Ishikawa (cell line): ENCODE measurements at regions not wholly inside any gene's neighbourhood (a gene's known extent, or its start where the extent isn't known, plus 50 kb on each side); places are given as distances from the start of the nearest gene placed in this dataset.

ENCODE experiments used
- CEBPB ChIP-seq: IDR thresholded peaks from 2 replicates; pipeline ENCODE4 v1.6.1; 2012
- CREB1 ChIP-seq: IDR thresholded peaks from 2 replicates; pipeline ENCODE4 v1.6.1; 2012; ENCODE audit warnings: low read depth
- EGR1 ChIP-seq: IDR thresholded peaks from 2 replicates; pipeline ENCODE4 v1.6.1; 2012
- EP300 ChIP-seq: IDR thresholded peaks from 2 replicates; pipeline ENCODE4 v1.6.1; 2012; ENCODE audit warnings: borderline replicate concordance
- FOXM1 ChIP-seq: IDR thresholded peaks from 2 replicates; pipeline ENCODE4 v1.6.1; 2012; ENCODE audit warnings: low read depth, borderline replicate concordance
- NFIC ChIP-seq: IDR thresholded peaks from 2 replicates; pipeline ENCODE4 v1.6.1; 2012
- RAD21 ChIP-seq: IDR thresholded peaks from 2 replicates; pipeline ENCODE4 v1.6.1; 2012; ENCODE audit warnings: low read depth
- TAF1 ChIP-seq: IDR thresholded peaks from 2 replicates; pipeline ENCODE4 v1.6.1; 2012; ENCODE audit warnings: low read depth, mild to moderate bottlenecking
- TCF12 ChIP-seq: IDR thresholded peaks from 2 replicates; pipeline ENCODE4 v1.6.1; 2012; ENCODE audit warnings: low read depth
- TEAD4 ChIP-seq: IDR thresholded peaks from 2 replicates; pipeline ENCODE4 v1.6.1; 2012
- YY1 ChIP-seq: IDR thresholded peaks from 2 replicates; pipeline ENCODE4 v1.6.1; 2012; ENCODE audit warnings: low read depth
- ZBTB7A ChIP-seq: IDR thresholded peaks from 2 replicates; pipeline ENCODE4 v1.6.1; 2012; ENCODE audit warnings: low read depth
- TF ChIP-seq, protein P1 (sequence below): IDR thresholded peaks from 2 replicates; pipeline ENCODE4 v1.6.1; 2012
- TF ChIP-seq, protein P2 (sequence below): IDR thresholded peaks from 2 replicates; pipeline ENCODE4 v1.6.1; 2012; ENCODE audit warnings: low read depth, mild to moderate bottlenecking
- TF ChIP-seq, protein P3 (sequence below): IDR thresholded peaks from 2 replicates; pipeline ENCODE4 v1.6.1; 2012

- TF ChIP-seq CREB1 (no peak), RAD21 (0 out of 2 replicates have a peak, but pooled peaks have one; percentile 2), EGR1 (no peak), YY1 (no peak)
- TF ChIP-seq, protein P1, sequence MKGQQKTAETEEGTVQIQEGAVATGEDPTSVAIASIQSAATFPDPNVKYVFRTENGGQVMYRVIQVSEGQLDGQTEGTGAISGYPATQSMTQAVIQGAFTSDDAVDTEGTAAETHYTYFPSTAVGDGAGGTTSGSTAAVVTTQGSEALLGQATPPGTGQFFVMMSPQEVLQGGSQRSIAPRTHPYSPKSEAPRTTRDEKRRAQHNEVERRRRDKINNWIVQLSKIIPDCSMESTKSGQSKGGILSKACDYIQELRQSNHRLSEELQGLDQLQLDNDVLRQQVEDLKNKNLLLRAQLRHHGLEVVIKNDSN = peak; percentile 94
Measured at GRCh38 chr20:50335105-50335504, 144.5 kb downstream of the CEBPB start.

GRCh38 chr20:50335866-50336265, 145.2 kb downstream of the CEBPB start:
- no peak for TF ChIP-seq CREB1
- TF ChIP-seq RAD21 = no peak
- TF ChIP-seq, protein P1 = no peak
- no peak for TF ChIP-seq NFIC
- no peak for TF ChIP-seq EGR1
- no peak for TF ChIP-seq FOXM1
- no peak for TF ChIP-seq TCF12
- no peak for TF ChIP-seq EP300
- TF ChIP-seq CEBPB = no peak
- no peak for TF ChIP-seq ZBTB7A

GRCh38 chr20:50336661-50337060, 146.0 kb downstream of the CEBPB start:
- TF ChIP-seq CEBPB (no peak), CREB1 (no peak), EP300 (no peak), FOXM1 (no peak), NFIC (no peak), TCF12 (no peak), ZBTB7A (no peak), TEAD4 (no peak)
- TF ChIP-seq, protein P2, sequence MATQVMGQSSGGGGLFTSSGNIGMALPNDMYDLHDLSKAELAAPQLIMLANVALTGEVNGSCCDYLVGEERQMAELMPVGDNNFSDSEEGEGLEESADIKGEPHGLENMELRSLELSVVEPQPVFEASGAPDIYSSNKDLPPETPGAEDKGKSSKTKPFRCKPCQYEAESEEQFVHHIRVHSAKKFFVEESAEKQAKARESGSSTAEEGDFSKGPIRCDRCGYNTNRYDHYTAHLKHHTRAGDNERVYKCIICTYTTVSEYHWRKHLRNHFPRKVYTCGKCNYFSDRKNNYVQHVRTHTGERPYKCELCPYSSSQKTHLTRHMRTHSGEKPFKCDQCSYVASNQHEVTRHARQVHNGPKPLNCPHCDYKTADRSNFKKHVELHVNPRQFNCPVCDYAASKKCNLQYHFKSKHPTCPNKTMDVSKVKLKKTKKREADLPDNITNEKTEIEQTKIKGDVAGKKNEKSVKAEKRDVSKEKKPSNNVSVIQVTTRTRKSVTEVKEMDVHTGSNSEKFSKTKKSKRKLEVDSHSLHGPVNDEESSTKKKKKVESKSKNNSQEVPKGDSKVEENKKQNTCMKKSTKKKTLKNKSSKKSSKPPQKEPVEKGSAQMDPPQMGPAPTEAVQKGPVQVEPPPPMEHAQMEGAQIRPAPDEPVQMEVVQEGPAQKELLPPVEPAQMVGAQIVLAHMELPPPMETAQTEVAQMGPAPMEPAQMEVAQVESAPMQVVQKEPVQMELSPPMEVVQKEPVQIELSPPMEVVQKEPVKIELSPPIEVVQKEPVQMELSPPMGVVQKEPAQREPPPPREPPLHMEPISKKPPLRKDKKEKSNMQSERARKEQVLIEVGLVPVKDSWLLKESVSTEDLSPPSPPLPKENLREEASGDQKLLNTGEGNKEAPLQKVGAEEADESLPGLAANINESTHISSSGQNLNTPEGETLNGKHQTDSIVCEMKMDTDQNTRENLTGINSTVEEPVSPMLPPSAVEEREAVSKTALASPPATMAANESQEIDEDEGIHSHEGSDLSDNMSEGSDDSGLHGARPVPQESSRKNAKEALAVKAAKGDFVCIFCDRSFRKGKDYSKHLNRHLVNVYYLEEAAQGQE = no peak
- TF ChIP-seq, protein P1 = no peak
- TF ChIP-seq, protein P3, sequence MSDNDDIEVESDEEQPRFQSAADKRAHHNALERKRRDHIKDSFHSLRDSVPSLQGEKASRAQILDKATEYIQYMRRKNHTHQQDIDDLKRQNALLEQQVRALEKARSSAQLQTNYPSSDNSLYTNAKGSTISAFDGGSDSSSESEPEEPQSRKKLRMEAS = no peak

DNA sequence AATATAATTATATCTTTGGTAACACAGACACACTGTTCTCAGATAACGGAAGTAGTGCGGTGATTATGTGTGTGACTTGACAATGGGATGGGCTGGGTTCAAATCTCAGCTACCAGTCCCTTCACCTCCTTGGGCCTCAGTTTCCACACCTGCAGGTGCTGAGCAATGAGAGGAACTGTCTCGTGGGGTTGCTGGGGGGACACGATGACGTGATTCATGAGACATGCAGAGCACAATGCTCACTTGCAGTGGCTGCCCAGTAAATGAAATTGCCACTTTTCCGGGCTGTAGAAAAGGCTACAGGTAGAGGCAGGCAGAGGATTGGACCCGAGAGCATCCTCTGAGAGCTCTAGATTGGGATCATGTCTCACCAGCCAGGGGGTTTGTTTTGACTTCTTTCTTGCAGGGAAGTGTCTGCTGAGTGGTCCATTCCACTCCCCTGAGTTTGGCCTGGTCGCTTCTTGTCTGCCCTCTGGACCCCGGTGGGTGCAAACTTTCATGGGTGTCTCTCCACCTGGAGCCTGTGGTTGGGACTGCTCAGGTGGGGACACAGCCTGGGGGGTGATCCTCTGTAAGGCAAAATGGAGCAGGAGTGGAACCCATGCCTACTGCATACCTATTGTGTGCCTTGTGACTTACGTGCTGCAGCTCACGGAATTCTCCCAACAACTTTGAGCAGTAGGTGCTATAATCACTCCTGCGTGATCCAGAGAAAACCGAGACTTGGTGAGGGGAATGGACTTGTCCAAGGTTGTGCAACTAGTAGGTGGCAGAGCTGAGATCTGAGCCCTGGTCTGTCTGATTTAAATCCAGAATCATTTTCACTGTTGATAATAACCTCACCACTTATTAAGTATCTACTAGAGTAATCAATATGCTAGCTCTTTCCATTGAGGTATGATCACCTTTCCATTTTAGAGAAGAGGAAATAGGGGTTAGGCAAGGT, 147.2 kb downstream of the CEBPB start:
- TF ChIP-seq ZBTB7A (no peak), TAF1 (no peak), NFIC (no peak), RAD21 (no peak), EGR1 (no peak), YY1 (no peak), CREB1 (no peak), FOXM1 (no peak), CEBPB (no peak), TEAD4 (no peak), TCF12 (no peak)
- TF ChIP-seq, protein P1 = no peak
- TF ChIP-seq, protein P3 = no peak
- TF ChIP-seq, protein P2 = no peak
